HEK293T (cell line): ENCODE measurements at regions not wholly inside any gene's neighbourhood (a gene's known extent, or its start where the extent isn't known, plus 50 kb on each side); places are given as distances from the start of the nearest gene placed in this dataset.

Source experiments
- CTCF ChIA-PET: fragments of 350-600 bp; formaldehyde crosslinking; extraction: SDS; loops from one replicate; lab custom pipeline; 2021; ENCODE audit warnings: antibody characterized with exemption, inconsistent platforms; lab: Yijun Ruan, JAX
- POLR2A ChIA-PET: fragments of 350-600 bp; formaldehyde crosslinking; extraction: SDS; loops from one replicate; lab custom pipeline; 2020; ENCODE audit warnings: antibody characterized with exemption, inconsistent platforms; lab: Yijun Ruan, JAX
- DNase-seq: peaks from one replicate; pipeline ENCODE4 v3.0.0; 2012; ENCODE audit warnings: mixed read lengths; ENCODE audit errors: extremely low spot score
- ARNT ChIP-seq: fragments of 450-650 bp; IDR thresholded peaks from 2 replicates; pipeline ENCODE4 v1.6.1; 2017; ENCODE audit warnings: mild to moderate bottlenecking
- BHLHE40 ChIP-seq: fragments of 450-650 bp; IDR thresholded peaks from 2 replicates; pipeline ENCODE4 v1.6.1; 2016; ENCODE audit warnings: mild to moderate bottlenecking, moderate library complexity, borderline replicate concordance
- CTBP1 ChIP-seq: fragments of 450-650 bp; IDR thresholded peaks from 2 replicates; pipeline ENCODE4 v1.6.1; 2016; ENCODE audit warnings: borderline replicate concordance
- ELF4 ChIP-seq: fragments of 450-650 bp; IDR thresholded peaks from 2 replicates; pipeline ENCODE4 v1.6.1; 2017; ENCODE audit warnings: antibody characterized with exemption
- FOXA1 ChIP-seq: fragments of 450-650 bp; IDR thresholded peaks from 2 replicates; pipeline ENCODE4 v1.6.1; 2016; ENCODE audit warnings: mild to moderate bottlenecking
- FOXK2 ChIP-seq: fragments of 450-650 bp; IDR thresholded peaks from 2 replicates; pipeline ENCODE4 v1.6.1; 2016; ENCODE audit warnings: mild to moderate bottlenecking
- FOXM1 ChIP-seq: fragments of 450-650 bp; IDR thresholded peaks from 2 replicates; pipeline ENCODE4 v1.6.1; 2017; ENCODE audit warnings: mild to moderate bottlenecking, borderline replicate concordance
- HDGF ChIP-seq: fragments of 450-650 bp; IDR thresholded peaks from 2 replicates; pipeline ENCODE4 v1.6.1; 2017; ENCODE audit warnings: antibody characterized with exemption, borderline replicate concordance
- L3MBTL2 ChIP-seq: fragments of 450-650 bp; conservative IDR thresholded peaks from 2 replicates; pipeline ENCODE4 v1.6.1; 2016; ENCODE audit warnings: mild to moderate bottlenecking
- LEF1 ChIP-seq: fragments of 450-650 bp; IDR thresholded peaks from 2 replicates; pipeline ENCODE4 v1.6.1; 2017; ENCODE audit warnings: mild to moderate bottlenecking, borderline replicate concordance
- NFRKB ChIP-seq: fragments of 450-650 bp; IDR thresholded peaks from 2 replicates; pipeline ENCODE4 v1.6.1; 2016; ENCODE audit warnings: mild to moderate bottlenecking, moderate library complexity
- SP1 ChIP-seq: fragments of 450-650 bp; IDR thresholded peaks from 2 replicates; pipeline ENCODE4 v1.6.1; 2017
- SUZ12 ChIP-seq: fragments of 450-650 bp; IDR thresholded peaks from 2 replicates; pipeline ENCODE4 v1.6.1; 2016; ENCODE audit warnings: mild to moderate bottlenecking
- TARDBP ChIP-seq: fragments of 450-650 bp; IDR thresholded peaks from 2 replicates; pipeline ENCODE4 v1.6.1; 2016
- ZNF384 ChIP-seq: fragments of 450-650 bp; IDR thresholded peaks from 2 replicates; pipeline ENCODE4 v1.6.1; 2016
- TF ChIP-seq, protein P1 (sequence below): fragments of 450-650 bp; IDR thresholded peaks from 2 replicates; pipeline ENCODE4 v1.6.1; 2016

DNA sequence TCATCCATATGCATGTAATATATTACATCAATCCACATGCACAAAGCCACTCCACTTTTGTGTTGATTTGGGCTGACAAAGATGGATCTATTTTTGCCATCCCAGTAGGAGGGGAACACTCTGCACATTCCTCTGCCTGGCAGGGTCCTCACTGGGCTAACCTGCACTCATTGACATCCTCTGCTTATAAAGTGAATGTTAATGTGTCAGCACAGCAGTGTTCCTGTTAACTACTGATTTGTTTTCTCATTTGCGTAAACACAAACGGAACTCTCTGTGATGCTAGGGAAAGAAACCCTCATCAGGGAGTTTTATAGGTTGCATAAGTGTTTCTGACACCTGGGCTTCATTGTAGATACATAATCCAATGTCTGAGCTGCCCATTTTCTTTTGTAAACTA, 826.0 kb downstream of the RAB28 start:
- POLR2A ChIA-PET = no interaction called here
- no peak for DNase-seq
- CTCF ChIA-PET = no interaction called here
- no peak for TF ChIP-seq ZNF384
- TF ChIP-seq LEF1 = no peak
- no peak for TF ChIP-seq SUZ12
- no peak for TF ChIP-seq FOXK2
- no peak for TF ChIP-seq L3MBTL2
- TF ChIP-seq CTBP1 = no peak
- no peak for TF ChIP-seq SP1
- TF ChIP-seq NFRKB = no peak
- TF ChIP-seq ELF4 = no peak
- TF ChIP-seq, protein P1, sequence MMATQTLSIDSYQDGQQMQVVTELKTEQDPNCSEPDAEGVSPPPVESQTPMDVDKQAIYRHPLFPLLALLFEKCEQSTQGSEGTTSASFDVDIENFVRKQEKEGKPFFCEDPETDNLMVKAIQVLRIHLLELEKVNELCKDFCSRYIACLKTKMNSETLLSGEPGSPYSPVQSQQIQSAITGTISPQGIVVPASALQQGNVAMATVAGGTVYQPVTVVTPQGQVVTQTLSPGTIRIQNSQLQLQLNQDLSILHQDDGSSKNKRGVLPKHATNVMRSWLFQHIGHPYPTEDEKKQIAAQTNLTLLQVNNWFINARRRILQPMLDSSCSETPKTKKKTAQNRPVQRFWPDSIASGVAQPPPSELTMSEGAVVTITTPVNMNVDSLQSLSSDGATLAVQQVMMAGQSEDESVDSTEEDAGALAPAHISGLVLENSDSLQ = no peak
- no peak for TF ChIP-seq FOXM1
- no peak for TF ChIP-seq TARDBP
- no peak for TF ChIP-seq BHLHE40
- TF ChIP-seq HDGF = no peak

DNA sequence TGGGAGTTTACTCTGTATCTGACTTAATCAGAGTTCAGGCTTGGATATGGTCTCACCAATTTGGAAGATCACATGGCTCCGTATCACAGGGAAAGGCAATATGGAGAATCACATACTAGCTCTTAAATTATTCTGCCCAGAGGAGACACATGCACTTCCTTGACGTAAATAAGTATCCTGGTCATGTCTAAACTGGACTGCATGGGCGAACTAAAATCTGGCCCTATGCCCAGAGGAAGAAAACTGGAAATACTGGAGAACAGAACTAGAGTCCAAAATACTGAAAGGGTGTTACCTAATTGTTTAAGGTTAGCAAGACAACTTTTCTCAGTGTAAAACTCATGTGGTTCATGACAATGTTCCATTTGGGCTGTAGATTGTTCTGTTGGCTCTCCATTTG, 832.3 kb downstream of the RAB28 start:
- no peak for DNase-seq
- ChIA-PET CTCF (no interaction called here), POLR2A (no interaction called here)
- TF ChIP-seq, protein P1 = no peak
- TF ChIP-seq FOXM1 (no peak), ARNT (no peak), L3MBTL2 (no peak), SP1 (no peak)

DNA sequence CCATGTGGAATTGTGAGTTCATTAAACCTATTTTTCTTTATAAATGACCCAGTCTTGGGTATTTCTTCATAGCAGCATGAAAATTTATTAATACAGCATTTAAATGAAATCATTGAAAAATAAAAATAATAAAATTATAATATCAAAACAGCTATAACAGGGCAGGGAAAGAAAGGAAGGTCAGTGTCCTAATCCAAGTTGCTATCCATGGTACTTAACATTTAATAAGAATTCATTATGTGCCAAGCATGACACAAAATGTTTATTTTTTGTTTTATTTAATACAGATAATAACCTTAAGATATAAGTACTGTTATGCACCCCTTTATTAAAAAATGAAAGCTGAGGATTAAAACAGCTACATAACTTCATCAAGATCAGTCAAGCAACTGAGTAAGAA, 838.4 kb downstream of the RAB28 start:
- TF ChIP-seq SP1 = no peak
- no peak for TF ChIP-seq ARNT
- TF ChIP-seq BHLHE40 = no peak
- no peak for TF ChIP-seq FOXK2
- no peak for TF ChIP-seq FOXM1
- no peak for TF ChIP-seq TARDBP
- TF ChIP-seq, protein P1 = no peak
- no peak for TF ChIP-seq HDGF
- TF ChIP-seq ZNF384 = no peak
- TF ChIP-seq NFRKB = no peak
- no peak for TF ChIP-seq L3MBTL2
- TF ChIP-seq SUZ12 = no peak
- no peak for TF ChIP-seq CTBP1
- TF ChIP-seq FOXA1 = no peak
- TF ChIP-seq ELF4 = no peak
- no peak for TF ChIP-seq LEF1
- POLR2A ChIA-PET = no interaction called here
- CTCF ChIA-PET = no interaction called here
- no peak for DNase-seq

DNA sequence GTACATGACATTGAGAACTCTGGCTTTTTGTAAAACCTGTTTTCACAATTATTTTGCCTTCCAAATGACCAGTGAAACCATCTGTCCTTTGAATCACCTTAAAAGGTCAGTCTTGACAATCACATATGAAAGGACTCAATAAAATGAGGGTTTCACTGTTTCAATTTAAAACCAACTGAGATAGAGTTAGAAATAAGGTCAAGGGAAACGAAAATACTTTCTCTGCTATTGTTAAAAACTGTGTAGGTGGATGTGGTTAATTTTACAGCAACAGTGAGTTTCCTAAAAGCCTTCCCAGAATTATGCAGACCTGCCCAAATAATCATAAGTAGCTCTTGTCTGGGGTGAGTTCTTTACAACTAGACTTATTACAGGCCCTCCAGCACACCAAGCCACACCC, 839.9 kb downstream of the RAB28 start:
- no peak for DNase-seq
- TF ChIP-seq FOXK2 (no peak), FOXA1 (no peak), FOXM1 (no peak), SUZ12 (no peak), HDGF (no peak), BHLHE40 (no peak), ARNT (no peak), NFRKB (no peak), L3MBTL2 (no peak), ZNF384 (no peak), LEF1 (no peak), ELF4 (no peak)
- TF ChIP-seq, protein P1 = no peak
- ChIA-PET POLR2A (no interaction called here), CTCF (no interaction called here)

DNA sequence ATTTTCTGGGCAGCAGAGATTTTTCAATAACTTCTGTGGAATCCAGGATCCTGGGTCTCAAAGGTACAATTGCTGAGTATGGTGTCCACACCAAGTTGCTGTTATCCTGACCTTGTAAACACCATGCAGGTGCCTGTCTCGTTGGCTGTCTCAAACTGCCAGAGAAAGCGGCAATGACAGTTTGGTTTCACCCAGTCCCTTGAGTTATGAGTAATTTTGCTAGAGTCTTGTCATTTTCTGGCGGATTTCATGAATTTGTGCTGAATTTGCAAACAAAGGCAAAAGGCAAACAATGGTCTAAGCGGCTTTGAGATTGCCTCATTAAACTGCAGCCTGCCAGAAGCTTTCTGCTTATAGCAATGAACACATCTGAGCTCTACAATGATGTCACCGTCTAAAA, 847.9 kb downstream of the RAB28 start:
- ChIA-PET CTCF (no interaction called here), POLR2A (no interaction called here)
- DNase-seq = no peak
- no peak for TF ChIP-seq L3MBTL2
- TF ChIP-seq NFRKB = no peak
- TF ChIP-seq TARDBP = no peak
- TF ChIP-seq, protein P1 = no peak
- no peak for TF ChIP-seq ARNT
- no peak for TF ChIP-seq ZNF384
- no peak for TF ChIP-seq FOXA1
- no peak for TF ChIP-seq LEF1
- TF ChIP-seq ELF4 = no peak
- TF ChIP-seq SUZ12 = no peak
- no peak for TF ChIP-seq CTBP1
- no peak for TF ChIP-seq FOXM1
- TF ChIP-seq HDGF = no peak
- TF ChIP-seq BHLHE40 = no peak
- no peak for TF ChIP-seq FOXK2
- no peak for TF ChIP-seq SP1
